WTC11 (cell line): ENCODE measurements at regions not wholly inside any gene's neighbourhood (a gene's known extent, or its start where the extent isn't known, plus 50 kb on each side); places are given as distances from the start of the nearest gene placed in this dataset.

Experiments used
- ATAC-seq: fragments of 200-7000 bp; cut with Tn5 transposase; 2 replicates; pipeline ENCODE4 v1.10.0; 2021; ENCODE audit warnings: mild to moderate bottlenecking, moderate library complexity
- CTCF ChIA-PET: fragments of 300-600 bp; sonication (Branson Sonifier 250); formaldehyde crosslinking; loops from one replicate; lab custom pipeline; 2021; ENCODE audit warnings: antibody characterized with exemption; lab: Charles Lee
- POLR2A ChIA-PET: fragments of 350-600 bp; sonication (Branson Sonifier 250); formaldehyde crosslinking; loops from one replicate; lab custom pipeline; 2021; ENCODE audit warnings: antibody characterized with exemption; lab: Charles Lee
- DNase-seq: peaks from one replicate; pipeline ENCODE4 v3.0.0; 2021; ENCODE audit warnings: low spot score
- H3K27ac Mint-ChIP-seq: 2 replicates; pipeline ENCODE4 v1.8.0; 2021; ENCODE audit warnings: mixed read lengths
- H3K27me3 Mint-ChIP-seq: 2 replicates; pipeline ENCODE4 v1.8.0; 2021; ENCODE audit warnings: low read depth, mild to moderate bottlenecking, moderate library complexity, mixed read lengths
- H3K36me3 Mint-ChIP-seq: 2 replicates; pipeline ENCODE4 v1.8.0; 2021; ENCODE audit warnings: mixed read lengths
- H3K4me1 Mint-ChIP-seq: 2 replicates; pipeline ENCODE4 v1.8.0; 2022; ENCODE audit warnings: mixed read lengths
- H3K4me3 Mint-ChIP-seq: 2 replicates; pipeline ENCODE4 v1.8.0; 2021; ENCODE audit warnings: mild to moderate bottlenecking, moderate library complexity, mixed read lengths
- H3K9me3 Mint-ChIP-seq: 2 replicates; pipeline ENCODE4 v1.8.0; 2021; ENCODE audit warnings: mixed read lengths
- GTF2I ChIP-seq: fragments of 250-450 bp; sonication (Bioruptor Pico); conservative IDR thresholded peaks from 2 replicates; pipeline ENCODE4 v1.4.0; 2021; ENCODE audit warnings: mild to moderate bottlenecking
- NFATC4 ChIP-seq: fragments of 250-450 bp; sonication (Bioruptor Pico); IDR thresholded peaks from 2 replicates; pipeline ENCODE4 v1.9.0; 2021; ENCODE audit warnings: mild to moderate bottlenecking
- NFE2L1 ChIP-seq: sonication (generic); formaldehyde crosslinking; IDR thresholded peaks from 2 replicates; pipeline ENCODE4 v1.8.1; 2023; ENCODE audit warnings: missing genetic modification reagents
- NFYB ChIP-seq: sonication (generic); formaldehyde crosslinking; conservative IDR thresholded peaks from 2 replicates; pipeline ENCODE4 v1.8.0; 2022; ENCODE audit warnings: low read depth, missing genetic modification reagents
- OVOL2 ChIP-seq: fragments of 250-450 bp; sonication (Bioruptor Pico); IDR thresholded peaks from 2 replicates; pipeline ENCODE4 v1.9.0; 2021; ENCODE audit warnings: mild to moderate bottlenecking, borderline replicate concordance
- TCF7 ChIP-seq: sonication (generic); formaldehyde crosslinking; IDR thresholded peaks from 2 replicates; pipeline ENCODE4 v1.8.0; 2022; ENCODE audit warnings: mild to moderate bottlenecking, low read depth, missing genetic modification reagents, moderate library complexity
- TP53 ChIP-seq: sonication (generic); formaldehyde crosslinking; IDR thresholded peaks from 2 replicates; pipeline ENCODE4 v1.8.1; 2023; ENCODE audit warnings: mild to moderate bottlenecking, missing genetic modification reagents
- ZNF232 ChIP-seq: sonication (generic); formaldehyde crosslinking; IDR thresholded peaks from 2 replicates; pipeline ENCODE4 v1.8.0; 2022; ENCODE audit warnings: mild to moderate bottlenecking, missing genetic modification reagents
- ZNF416 ChIP-seq: fragments of 250-450 bp; sonication (Bioruptor Pico); IDR thresholded peaks from 2 replicates; pipeline ENCODE4 v1.9.0; 2021; ENCODE audit warnings: mild to moderate bottlenecking, inconsistent platforms
- TF ChIP-seq, protein P1 (sequence below): sonication (generic); formaldehyde crosslinking; IDR thresholded peaks from 2 replicates; pipeline ENCODE4 v1.8.0; 2022; ENCODE audit warnings: mild to moderate bottlenecking, missing genetic modification reagents
- TF ChIP-seq, protein P2 (sequence below): fragments of 250-450 bp; sonication (Bioruptor Pico); IDR thresholded peaks from 2 replicates; pipeline ENCODE4 v1.9.0; 2021; ENCODE audit warnings: mild to moderate bottlenecking
- TF ChIP-seq, protein P3 (sequence below): sonication (generic); formaldehyde crosslinking; IDR thresholded peaks from 2 replicates; pipeline ENCODE4 v1.8.0; 2023; ENCODE audit warnings: missing genetic modification reagents, mild to moderate bottlenecking, borderline replicate concordance
- TF ChIP-seq, protein P4 (sequence below): sonication (generic); formaldehyde crosslinking; conservative IDR thresholded peaks from 2 replicates; pipeline ENCODE4 v1.8.1; 2023; ENCODE audit warnings: mild to moderate bottlenecking, low read depth, missing genetic modification reagents, moderate library complexity
- TF ChIP-seq, protein P5 (sequence below): sonication (generic); formaldehyde crosslinking; IDR thresholded peaks from 2 replicates; pipeline ENCODE4 v1.8.0; 2022; ENCODE audit warnings: mild to moderate bottlenecking, missing genetic modification reagents
- TF ChIP-seq, protein P6 (sequence below): sonication (generic); formaldehyde crosslinking; IDR thresholded peaks from 2 replicates; pipeline ENCODE4 v1.8.1; 2022; ENCODE audit warnings: low read depth, missing genetic modification reagents, borderline replicate concordance
- TF ChIP-seq, protein P7 (sequence below): sonication (generic); formaldehyde crosslinking; IDR thresholded peaks from 2 replicates; pipeline ENCODE4 v1.8.0; 2023; ENCODE audit warnings: mild to moderate bottlenecking, missing genetic modification reagents

DNA sequence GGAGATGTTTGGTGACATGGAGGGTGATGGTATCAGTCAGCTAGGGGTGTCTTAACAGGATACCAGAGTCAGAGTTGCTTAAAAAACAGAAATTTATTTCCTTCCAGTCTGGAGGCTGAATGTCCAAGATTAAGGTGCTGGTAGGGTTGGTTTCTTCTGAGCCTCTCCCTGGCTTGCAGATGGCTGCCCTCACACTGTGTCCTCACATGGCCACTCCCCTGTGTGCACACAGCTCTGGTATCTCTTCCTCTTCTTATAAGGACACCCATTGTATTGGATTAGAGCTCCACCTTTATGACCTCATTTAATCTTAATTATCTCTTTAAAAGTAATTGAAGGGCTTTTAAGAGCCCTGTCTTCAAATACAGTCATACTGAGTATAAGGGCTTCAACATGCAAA is 431.8 kb upstream of the MMS22L start:
- no peak for ATAC-seq
- peaks cover 10% of the 10 kb centered on the region for H3K4me1 Mint-ChIP-seq
- POLR2A ChIA-PET, result no interaction called here

More for the DNA sequence above, 431.8 kb upstream of the MMS22L start:
- Mint-ChIP-seq H3K9me3 (peaks cover 11% of the 10 kb centered on the region), H3K27ac (no peak overlapping the region), H3K27me3 (no peaks in the 10 kb centered on the region), H3K4me3 (no peak overlapping the region)
- DNase-seq, result no peak
- CTCF ChIA-PET, result interaction anchor here (1.4 kb wide), 1 partner anchor 11 kb away, joined by 3 read pairs; no protein-coding TSS in a partner anchor
- TF ChIP-seq TP53 (CRISPR knock-in tag), result no peak
- TF ChIP-seq, protein P1, sequence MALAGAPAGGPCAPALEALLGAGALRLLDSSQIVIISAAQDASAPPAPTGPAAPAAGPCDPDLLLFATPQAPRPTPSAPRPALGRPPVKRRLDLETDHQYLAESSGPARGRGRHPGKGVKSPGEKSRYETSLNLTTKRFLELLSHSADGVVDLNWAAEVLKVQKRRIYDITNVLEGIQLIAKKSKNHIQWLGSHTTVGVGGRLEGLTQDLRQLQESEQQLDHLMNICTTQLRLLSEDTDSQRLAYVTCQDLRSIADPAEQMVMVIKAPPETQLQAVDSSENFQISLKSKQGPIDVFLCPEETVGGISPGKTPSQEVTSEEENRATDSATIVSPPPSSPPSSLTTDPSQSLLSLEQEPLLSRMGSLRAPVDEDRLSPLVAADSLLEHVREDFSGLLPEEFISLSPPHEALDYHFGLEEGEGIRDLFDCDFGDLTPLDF (CRISPR knock-in tag), result no peak
- TF ChIP-seq, protein P2, sequence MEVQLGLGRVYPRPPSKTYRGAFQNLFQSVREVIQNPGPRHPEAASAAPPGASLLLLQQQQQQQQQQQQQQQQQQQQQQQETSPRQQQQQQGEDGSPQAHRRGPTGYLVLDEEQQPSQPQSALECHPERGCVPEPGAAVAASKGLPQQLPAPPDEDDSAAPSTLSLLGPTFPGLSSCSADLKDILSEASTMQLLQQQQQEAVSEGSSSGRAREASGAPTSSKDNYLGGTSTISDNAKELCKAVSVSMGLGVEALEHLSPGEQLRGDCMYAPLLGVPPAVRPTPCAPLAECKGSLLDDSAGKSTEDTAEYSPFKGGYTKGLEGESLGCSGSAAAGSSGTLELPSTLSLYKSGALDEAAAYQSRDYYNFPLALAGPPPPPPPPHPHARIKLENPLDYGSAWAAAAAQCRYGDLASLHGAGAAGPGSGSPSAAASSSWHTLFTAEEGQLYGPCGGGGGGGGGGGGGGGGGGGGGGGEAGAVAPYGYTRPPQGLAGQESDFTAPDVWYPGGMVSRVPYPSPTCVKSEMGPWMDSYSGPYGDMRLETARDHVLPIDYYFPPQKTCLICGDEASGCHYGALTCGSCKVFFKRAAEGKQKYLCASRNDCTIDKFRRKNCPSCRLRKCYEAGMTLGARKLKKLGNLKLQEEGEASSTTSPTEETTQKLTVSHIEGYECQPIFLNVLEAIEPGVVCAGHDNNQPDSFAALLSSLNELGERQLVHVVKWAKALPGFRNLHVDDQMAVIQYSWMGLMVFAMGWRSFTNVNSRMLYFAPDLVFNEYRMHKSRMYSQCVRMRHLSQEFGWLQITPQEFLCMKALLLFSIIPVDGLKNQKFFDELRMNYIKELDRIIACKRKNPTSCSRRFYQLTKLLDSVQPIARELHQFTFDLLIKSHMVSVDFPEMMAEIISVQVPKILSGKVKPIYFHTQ (CRISPR knock-in tag), result no peak
- TF ChIP-seq OVOL2 (CRISPR knock-in tag), result no peak
- TF ChIP-seq, protein P3, sequence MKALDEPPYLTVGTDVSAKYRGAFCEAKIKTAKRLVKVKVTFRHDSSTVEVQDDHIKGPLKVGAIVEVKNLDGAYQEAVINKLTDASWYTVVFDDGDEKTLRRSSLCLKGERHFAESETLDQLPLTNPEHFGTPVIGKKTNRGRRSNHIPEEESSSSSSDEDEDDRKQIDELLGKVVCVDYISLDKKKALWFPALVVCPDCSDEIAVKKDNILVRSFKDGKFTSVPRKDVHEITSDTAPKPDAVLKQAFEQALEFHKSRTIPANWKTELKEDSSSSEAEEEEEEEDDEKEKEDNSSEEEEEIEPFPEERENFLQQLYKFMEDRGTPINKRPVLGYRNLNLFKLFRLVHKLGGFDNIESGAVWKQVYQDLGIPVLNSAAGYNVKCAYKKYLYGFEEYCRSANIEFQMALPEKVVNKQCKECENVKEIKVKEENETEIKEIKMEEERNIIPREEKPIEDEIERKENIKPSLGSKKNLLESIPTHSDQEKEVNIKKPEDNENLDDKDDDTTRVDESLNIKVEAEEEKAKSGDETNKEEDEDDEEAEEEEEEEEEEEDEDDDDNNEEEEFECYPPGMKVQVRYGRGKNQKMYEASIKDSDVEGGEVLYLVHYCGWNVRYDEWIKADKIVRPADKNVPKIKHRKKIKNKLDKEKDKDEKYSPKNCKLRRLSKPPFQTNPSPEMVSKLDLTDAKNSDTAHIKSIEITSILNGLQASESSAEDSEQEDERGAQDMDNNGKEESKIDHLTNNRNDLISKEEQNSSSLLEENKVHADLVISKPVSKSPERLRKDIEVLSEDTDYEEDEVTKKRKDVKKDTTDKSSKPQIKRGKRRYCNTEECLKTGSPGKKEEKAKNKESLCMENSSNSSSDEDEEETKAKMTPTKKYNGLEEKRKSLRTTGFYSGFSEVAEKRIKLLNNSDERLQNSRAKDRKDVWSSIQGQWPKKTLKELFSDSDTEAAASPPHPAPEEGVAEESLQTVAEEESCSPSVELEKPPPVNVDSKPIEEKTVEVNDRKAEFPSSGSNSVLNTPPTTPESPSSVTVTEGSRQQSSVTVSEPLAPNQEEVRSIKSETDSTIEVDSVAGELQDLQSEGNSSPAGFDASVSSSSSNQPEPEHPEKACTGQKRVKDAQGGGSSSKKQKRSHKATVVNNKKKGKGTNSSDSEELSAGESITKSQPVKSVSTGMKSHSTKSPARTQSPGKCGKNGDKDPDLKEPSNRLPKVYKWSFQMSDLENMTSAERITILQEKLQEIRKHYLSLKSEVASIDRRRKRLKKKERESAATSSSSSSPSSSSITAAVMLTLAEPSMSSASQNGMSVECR, result no peak
- TF ChIP-seq, protein P4, sequence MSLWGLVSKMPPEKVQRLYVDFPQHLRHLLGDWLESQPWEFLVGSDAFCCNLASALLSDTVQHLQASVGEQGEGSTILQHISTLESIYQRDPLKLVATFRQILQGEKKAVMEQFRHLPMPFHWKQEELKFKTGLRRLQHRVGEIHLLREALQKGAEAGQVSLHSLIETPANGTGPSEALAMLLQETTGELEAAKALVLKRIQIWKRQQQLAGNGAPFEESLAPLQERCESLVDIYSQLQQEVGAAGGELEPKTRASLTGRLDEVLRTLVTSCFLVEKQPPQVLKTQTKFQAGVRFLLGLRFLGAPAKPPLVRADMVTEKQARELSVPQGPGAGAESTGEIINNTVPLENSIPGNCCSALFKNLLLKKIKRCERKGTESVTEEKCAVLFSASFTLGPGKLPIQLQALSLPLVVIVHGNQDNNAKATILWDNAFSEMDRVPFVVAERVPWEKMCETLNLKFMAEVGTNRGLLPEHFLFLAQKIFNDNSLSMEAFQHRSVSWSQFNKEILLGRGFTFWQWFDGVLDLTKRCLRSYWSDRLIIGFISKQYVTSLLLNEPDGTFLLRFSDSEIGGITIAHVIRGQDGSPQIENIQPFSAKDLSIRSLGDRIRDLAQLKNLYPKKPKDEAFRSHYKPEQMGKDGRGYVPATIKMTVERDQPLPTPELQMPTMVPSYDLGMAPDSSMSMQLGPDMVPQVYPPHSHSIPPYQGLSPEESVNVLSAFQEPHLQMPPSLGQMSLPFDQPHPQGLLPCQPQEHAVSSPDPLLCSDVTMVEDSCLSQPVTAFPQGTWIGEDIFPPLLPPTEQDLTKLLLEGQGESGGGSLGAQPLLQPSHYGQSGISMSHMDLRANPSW, result no peak
- TF ChIP-seq TCF7 (CRISPR knock-in tag), result no peak
- TF ChIP-seq NFATC4 (CRISPR knock-in tag), result no peak
- TF ChIP-seq, protein P5, sequence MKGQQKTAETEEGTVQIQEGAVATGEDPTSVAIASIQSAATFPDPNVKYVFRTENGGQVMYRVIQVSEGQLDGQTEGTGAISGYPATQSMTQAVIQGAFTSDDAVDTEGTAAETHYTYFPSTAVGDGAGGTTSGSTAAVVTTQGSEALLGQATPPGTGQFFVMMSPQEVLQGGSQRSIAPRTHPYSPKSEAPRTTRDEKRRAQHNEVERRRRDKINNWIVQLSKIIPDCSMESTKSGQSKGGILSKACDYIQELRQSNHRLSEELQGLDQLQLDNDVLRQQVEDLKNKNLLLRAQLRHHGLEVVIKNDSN, result no peak
- TF ChIP-seq NFE2L1, result no peak
- TF ChIP-seq, protein P6, sequence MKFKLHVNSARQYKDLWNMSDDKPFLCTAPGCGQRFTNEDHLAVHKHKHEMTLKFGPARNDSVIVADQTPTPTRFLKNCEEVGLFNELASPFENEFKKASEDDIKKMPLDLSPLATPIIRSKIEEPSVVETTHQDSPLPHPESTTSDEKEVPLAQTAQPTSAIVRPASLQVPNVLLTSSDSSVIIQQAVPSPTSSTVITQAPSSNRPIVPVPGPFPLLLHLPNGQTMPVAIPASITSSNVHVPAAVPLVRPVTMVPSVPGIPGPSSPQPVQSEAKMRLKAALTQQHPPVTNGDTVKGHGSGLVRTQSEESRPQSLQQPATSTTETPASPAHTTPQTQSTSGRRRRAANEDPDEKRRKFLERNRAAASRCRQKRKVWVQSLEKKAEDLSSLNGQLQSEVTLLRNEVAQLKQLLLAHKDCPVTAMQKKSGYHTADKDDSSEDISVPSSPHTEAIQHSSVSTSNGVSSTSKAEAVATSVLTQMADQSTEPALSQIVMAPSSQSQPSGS (CRISPR knock-in tag), result no peak
- TF ChIP-seq ZNF232 (CRISPR knock-in tag), result no peak
- no peak for TF ChIP-seq ZNF416 (CRISPR knock-in tag)
- TF ChIP-seq, protein P7, sequence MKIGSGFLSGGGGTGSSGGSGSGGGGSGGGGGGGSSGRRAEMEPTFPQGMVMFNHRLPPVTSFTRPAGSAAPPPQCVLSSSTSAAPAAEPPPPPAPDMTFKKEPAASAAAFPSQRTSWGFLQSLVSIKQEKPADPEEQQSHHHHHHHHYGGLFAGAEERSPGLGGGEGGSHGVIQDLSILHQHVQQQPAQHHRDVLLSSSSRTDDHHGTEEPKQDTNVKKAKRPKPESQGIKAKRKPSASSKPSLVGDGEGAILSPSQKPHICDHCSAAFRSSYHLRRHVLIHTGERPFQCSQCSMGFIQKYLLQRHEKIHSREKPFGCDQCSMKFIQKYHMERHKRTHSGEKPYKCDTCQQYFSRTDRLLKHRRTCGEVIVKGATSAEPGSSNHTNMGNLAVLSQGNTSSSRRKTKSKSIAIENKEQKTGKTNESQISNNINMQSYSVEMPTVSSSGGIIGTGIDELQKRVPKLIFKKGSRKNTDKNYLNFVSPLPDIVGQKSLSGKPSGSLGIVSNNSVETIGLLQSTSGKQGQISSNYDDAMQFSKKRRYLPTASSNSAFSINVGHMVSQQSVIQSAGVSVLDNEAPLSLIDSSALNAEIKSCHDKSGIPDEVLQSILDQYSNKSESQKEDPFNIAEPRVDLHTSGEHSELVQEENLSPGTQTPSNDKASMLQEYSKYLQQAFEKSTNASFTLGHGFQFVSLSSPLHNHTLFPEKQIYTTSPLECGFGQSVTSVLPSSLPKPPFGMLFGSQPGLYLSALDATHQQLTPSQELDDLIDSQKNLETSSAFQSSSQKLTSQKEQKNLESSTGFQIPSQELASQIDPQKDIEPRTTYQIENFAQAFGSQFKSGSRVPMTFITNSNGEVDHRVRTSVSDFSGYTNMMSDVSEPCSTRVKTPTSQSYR (CRISPR knock-in tag), result no peak
- TF ChIP-seq GTF2I, result no peak
- TF ChIP-seq NFYB (CRISPR knock-in tag), result no peak
- TF ChIP-seq, all 79 proteins: peak for 0
- H3K36me3 Mint-ChIP-seq, result peaks cover 7% of the 10 kb centered on the region
